ENCODE measurements at regions not wholly inside any gene's neighbourhood (a gene's known extent, or its start where the extent isn't known, plus 50 kb on each side); places are given as distances from the start of the nearest gene placed in this dataset.
"Not testable (repeated sequence)": the region's sequence is repeated elsewhere in the genome, so short reads cannot be mapped to it uniquely, and the experiment has no call there.

- no peaks in the 10 kb centered on the region for H3K4me1 Mint-ChIP-seq (ENCODE audit: low read depth, unreplicated experiment)
- no TSS peak for BruUV-seq (replicated peaks)
- H3K9me3 Mint-ChIP-seq (ENCODE audit: low read depth, unreplicated experiment): peaks cover 17% of the 10 kb centered on the region
- H3K4me3 Mint-ChIP-seq (ENCODE audit: low read depth, unreplicated experiment): no peak overlapping the region
- CTCF ChIA-PET: no interaction called here
- no peaks in the 10 kb centered on the region for H3K27me3 Mint-ChIP-seq (ENCODE audit: unreplicated experiment)
- no peak for TF ChIP-seq CTCF (IDR thresholded peaks at IDR 0.05; ENCODE audit: unreplicated experiment)
- no peaks in the 10 kb centered on the region for H3K36me3 Mint-ChIP-seq (ENCODE audit: insufficient read depth, unreplicated experiment)
- intact Hi-C loops (cut with micrococcal nuclease; ENCODE audit: unreplicated experiment): no loop called here
- DNase-seq: no peak
- H3K27ac Mint-ChIP-seq (ENCODE audit: unreplicated experiment): no peak overlapping the region
Measured at GRCh38 chr11:38524945-38525344, 1926.9 kb upstream of the RAG2 start.

GRCh38 chr11:38517991-38518390 is 1920.0 kb upstream of the RAG2 start:
- Mint-ChIP-seq H3K27ac (ENCODE audit: unreplicated experiment) (no peak overlapping the region), H3K27me3 (ENCODE audit: unreplicated experiment) (no peaks in the 10 kb centered on the region), H3K9me3 (ENCODE audit: low read depth, unreplicated experiment) (peaks cover 5% of the 10 kb centered on the region), H3K4me1 (ENCODE audit: low read depth, unreplicated experiment) (no peaks in the 10 kb centered on the region), H3K4me3 (ENCODE audit: low read depth, unreplicated experiment) (no peak overlapping the region), H3K36me3 (ENCODE audit: insufficient read depth, unreplicated experiment) (no peaks in the 10 kb centered on the region)
- intact Hi-C loops (cut with micrococcal nuclease; ENCODE audit: unreplicated experiment): no loop called here
- DNase-seq: no peak
- CTCF ChIA-PET: no interaction called here
- no peak for TF ChIP-seq CTCF (IDR thresholded peaks at IDR 0.05; ENCODE audit: unreplicated experiment)
- no TSS peak for BruUV-seq (replicated peaks)

- H3K36me3 Mint-ChIP-seq (ENCODE audit: insufficient read depth, unreplicated experiment); CTCF ChIA-PET; H3K27me3 Mint-ChIP-seq (ENCODE audit: unreplicated experiment); DNase-seq; H3K27ac Mint-ChIP-seq (ENCODE audit: unreplicated experiment); intact Hi-C loops (cut with micrococcal nuclease; ENCODE audit: unreplicated experiment); H3K4me1 Mint-ChIP-seq (ENCODE audit: low read depth, unreplicated experiment); BruUV-seq (replicated peaks); H3K4me3 Mint-ChIP-seq (ENCODE audit: low read depth, unreplicated experiment): not testable (repeated sequence)
- peaks cover 10% of the 10 kb centered on the region for H3K9me3 Mint-ChIP-seq (ENCODE audit: low read depth, unreplicated experiment)
Measured at GRCh38 chr11:38512830-38513229, 1914.8 kb upstream of the RAG2 start.

DNA sequence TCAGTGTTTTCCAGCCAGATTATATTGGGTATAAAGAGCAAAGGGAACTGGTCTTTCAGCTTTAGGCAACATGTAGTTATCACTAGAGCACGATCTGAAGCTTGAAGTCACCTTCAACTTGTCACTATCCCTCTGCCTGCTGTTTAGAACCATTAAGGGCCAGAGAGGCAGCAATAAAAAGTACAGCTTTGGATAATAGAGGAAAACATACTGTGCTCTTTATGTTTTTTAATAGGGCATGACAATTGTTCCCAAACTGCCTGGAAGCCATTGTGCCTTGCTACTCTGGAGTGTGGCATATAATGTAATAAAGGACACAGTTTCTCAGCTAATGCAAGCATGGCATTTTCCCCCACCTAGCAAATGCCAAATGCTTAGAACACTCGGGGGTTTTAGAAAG is 1912.0 kb upstream of the RAG2 start:
- CTCF ChIA-PET: no interaction called here
- H3K4me3 Mint-ChIP-seq (ENCODE audit: low read depth, unreplicated experiment): no peak overlapping the region
- H3K27me3 Mint-ChIP-seq (ENCODE audit: unreplicated experiment): no peaks in the 10 kb centered on the region
- DNase-seq: no peak
- intact Hi-C loops (cut with micrococcal nuclease; ENCODE audit: unreplicated experiment): no loop called here
- TF ChIP-seq CTCF (IDR thresholded peaks at IDR 0.05; ENCODE audit: unreplicated experiment): no peak
- H3K36me3 Mint-ChIP-seq (ENCODE audit: insufficient read depth, unreplicated experiment): no peaks in the 10 kb centered on the region
- no peaks in the 10 kb centered on the region for H3K4me1 Mint-ChIP-seq (ENCODE audit: low read depth, unreplicated experiment)
- peaks cover 5% of the 10 kb centered on the region for H3K9me3 Mint-ChIP-seq (ENCODE audit: low read depth, unreplicated experiment)
- BruUV-seq (replicated peaks): no TSS peak
- H3K27ac Mint-ChIP-seq (ENCODE audit: unreplicated experiment): no peak overlapping the region

DNA sequence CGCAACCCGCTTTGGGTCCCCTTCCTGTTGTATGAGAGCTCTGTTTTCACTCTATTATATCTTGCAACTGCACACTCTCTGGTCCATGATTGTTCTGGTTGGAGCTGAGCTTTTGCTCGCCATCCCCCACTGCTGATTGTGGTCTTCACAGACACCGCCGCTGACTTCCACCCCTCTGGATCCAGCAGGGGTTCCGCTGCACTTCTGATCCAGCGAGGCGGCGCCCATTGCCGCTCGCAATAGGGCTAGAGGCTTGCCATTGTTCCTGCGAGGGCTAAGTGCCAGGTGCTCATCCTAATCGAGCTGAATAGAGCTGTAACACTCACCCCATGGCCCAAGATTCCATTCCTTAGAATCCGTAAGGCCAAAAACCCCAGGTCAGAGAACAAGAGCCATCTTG is 1905.8 kb upstream of the RAG2 start:
- TF ChIP-seq CTCF (IDR thresholded peaks at IDR 0.05; ENCODE audit: unreplicated experiment): no peak
- Mint-ChIP-seq H3K36me3 (ENCODE audit: insufficient read depth, unreplicated experiment) (no peaks in the 10 kb centered on the region), H3K4me1 (ENCODE audit: low read depth, unreplicated experiment) (no peaks in the 10 kb centered on the region), H3K9me3 (ENCODE audit: low read depth, unreplicated experiment) (peaks cover 15% of the 10 kb centered on the region), H3K27ac (ENCODE audit: unreplicated experiment) (no peak overlapping the region), H3K4me3 (ENCODE audit: low read depth, unreplicated experiment) (no peak overlapping the region), H3K27me3 (ENCODE audit: unreplicated experiment) (no peaks in the 10 kb centered on the region)
- no peak for DNase-seq
- intact Hi-C loops (cut with micrococcal nuclease; ENCODE audit: unreplicated experiment): no loop called here
- CTCF ChIA-PET: no interaction called here
- no TSS peak for BruUV-seq (replicated peaks)

Data from Calu3 (cell line).